ENCODE measurements at regions not wholly inside any gene's neighbourhood (a gene's known extent, or its start where the extent isn't known, plus 50 kb on each side); places are given as distances from the start of the nearest gene placed in this dataset.

DNA sequence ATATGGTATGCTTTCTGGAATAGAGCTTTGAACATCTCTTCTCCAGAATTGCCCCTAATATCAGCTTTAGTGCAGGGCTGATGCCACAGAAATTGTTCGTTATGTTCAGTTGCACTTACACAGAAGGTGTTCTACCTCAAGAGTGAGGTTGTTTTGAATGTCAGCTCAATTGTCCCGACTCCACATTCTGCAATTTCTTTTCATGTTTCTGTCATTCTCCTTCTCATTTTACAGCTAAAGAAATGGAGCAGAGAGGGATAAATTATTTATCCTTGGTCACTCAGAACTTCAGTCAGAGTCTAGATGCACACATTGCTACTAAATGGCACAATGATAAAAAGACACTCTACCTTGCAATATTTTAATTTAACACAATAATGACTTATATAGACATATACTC is 137.0 kb upstream of the CCN2 start:
- H3K36me3 ChIP-seq = no peaks in the 10 kb centered on the region
- DNase-seq (ENCODE audit: low spot score) = no peak
- no peak overlapping the region for H3K4me3 ChIP-seq
- ATAC-seq (ENCODE audit: insufficient number of reproducible peaks, low FRiP score, low read depth) = no peak
- no peaks in the 10 kb centered on the region for H3K27me3 ChIP-seq (replicated peaks; ENCODE audit: insufficient read depth)
- H3K9me3 ChIP-seq = no peaks in the 10 kb centered on the region
- H3K4me1 ChIP-seq (ENCODE audit: control insufficient read depth in 1 of 2, low read depth in 2 of 2) = peaks cover 27 to 51% of the 10 kb centered on the region in 2 donors
- peak overlapping the region; percentile 96 to 98 for H3K27ac ChIP-seq
- TF ChIP-seq, protein P1, sequence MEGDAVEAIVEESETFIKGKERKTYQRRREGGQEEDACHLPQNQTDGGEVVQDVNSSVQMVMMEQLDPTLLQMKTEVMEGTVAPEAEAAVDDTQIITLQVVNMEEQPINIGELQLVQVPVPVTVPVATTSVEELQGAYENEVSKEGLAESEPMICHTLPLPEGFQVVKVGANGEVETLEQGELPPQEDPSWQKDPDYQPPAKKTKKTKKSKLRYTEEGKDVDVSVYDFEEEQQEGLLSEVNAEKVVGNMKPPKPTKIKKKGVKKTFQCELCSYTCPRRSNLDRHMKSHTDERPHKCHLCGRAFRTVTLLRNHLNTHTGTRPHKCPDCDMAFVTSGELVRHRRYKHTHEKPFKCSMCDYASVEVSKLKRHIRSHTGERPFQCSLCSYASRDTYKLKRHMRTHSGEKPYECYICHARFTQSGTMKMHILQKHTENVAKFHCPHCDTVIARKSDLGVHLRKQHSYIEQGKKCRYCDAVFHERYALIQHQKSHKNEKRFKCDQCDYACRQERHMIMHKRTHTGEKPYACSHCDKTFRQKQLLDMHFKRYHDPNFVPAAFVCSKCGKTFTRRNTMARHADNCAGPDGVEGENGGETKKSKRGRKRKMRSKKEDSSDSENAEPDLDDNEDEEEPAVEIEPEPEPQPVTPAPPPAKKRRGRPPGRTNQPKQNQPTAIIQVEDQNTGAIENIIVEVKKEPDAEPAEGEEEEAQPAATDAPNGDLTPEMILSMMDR (IDR thresholded peaks at IDR 0.05) = no peak

DNA sequence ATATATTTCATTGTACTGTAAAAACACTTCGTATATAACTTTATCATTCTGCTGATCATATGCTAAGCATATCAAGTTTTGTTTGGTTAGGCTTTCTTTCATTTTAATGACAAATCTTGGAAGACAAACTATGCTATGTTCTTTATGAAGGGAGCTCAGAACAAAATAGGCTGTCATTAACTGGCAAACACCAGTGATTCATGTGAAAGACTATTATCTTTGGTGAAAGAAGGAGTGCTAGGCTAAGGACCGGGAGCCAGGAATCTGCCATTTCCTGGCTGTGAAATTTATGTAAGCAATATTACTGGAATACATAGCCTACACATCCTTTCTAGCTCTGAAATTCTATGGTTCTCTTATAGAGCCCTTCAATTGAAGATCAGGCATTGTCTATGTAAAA is 136.2 kb upstream of the CCN2 start:
- Histone ChIP-seq H3K4me3 (no peak overlapping the region), H3K27me3 (replicated peaks; ENCODE audit: insufficient read depth) (no peaks in the 10 kb centered on the region), H3K27ac (peak overlapping the region; percentile 96 to 98), H3K4me1 (ENCODE audit: control insufficient read depth in 1 of 2, low read depth in 2 of 2) (peaks cover 27 to 51% of the 10 kb centered on the region in 2 donors), H3K9me3 (no peaks in the 10 kb centered on the region), H3K36me3 (no peaks in the 10 kb centered on the region)
- no peak for DNase-seq (ENCODE audit: low spot score)
- TF ChIP-seq, protein P1 (IDR thresholded peaks at IDR 0.05) = no peak
- ATAC-seq (ENCODE audit: insufficient number of reproducible peaks, low FRiP score, low read depth) = no peak

DNA sequence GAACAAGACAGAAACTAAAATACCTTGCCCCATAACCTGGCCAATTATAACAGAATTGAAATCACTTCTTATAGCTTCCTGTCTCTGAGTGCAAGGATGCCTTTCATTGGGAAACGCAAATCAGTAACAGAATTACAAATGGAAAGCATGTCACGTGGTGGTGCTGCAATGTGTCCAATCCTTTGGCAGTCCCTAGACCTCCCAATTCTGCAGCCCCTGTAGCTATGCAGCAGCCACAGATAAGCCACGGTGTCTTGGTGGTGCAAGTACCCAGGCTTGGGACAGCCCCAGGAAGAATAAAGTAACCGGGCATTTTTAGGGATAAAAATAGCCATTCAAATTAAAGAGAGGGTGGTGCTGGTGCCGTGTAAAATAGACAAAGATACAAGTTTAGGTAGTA is 134.6 kb upstream of the CCN2 start:
- ATAC-seq (ENCODE audit: insufficient number of reproducible peaks, low FRiP score, low read depth) (no peak), DNase-seq (ENCODE audit: low spot score) (no peak)
- H3K27ac ChIP-seq = peak overlapping the region; percentile 96 to 98
- H3K4me3 ChIP-seq = peak overlapping the region; percentile 52
- no peaks in the 10 kb centered on the region for H3K9me3 ChIP-seq
- TF ChIP-seq, protein P1 (IDR thresholded peaks at IDR 0.05) = no peak
- H3K27me3 ChIP-seq (replicated peaks; ENCODE audit: insufficient read depth) = no peaks in the 10 kb centered on the region
- H3K4me1 ChIP-seq (ENCODE audit: control insufficient read depth in 1 of 2, low read depth in 2 of 2) = peaks cover 27 to 51% of the 10 kb centered on the region in 2 donors
- H3K36me3 ChIP-seq = no peaks in the 10 kb centered on the region

DNA sequence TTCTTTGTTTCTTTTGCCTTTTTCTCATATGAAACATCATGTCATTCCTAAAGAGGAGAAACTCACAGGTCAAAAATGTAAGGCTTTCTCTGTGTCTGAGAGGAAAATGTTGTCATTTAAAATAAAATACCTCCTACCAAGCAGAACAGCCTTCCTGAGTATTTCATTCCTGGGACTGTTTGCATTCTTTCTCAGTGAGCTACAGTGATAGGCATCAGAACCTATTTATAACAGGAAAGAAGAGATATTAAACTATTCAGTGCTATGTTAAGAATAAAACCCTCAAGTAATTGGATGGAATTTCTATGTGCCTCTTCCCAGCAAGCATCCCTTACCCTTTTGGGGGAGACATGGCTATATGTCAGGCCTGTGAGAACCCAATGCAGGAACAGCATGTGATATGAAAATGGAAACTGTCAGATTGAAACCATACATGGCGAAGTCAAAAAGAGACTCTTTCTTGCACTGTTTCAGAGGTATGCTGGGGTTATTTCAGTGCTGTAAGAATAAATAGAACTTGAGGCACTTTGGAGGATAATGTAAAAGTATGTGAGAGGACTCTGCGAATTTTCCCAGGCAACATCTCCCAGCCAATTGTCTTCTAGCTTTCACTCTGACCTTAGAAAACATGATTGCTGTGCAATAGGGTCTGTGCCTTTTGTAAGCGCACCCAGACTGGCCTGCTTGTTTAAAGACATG is 133.8 kb upstream of the CCN2 start:
- no peaks in the 10 kb centered on the region for H3K27me3 ChIP-seq (replicated peaks; ENCODE audit: insufficient read depth)
- H3K9me3 ChIP-seq = no peaks in the 10 kb centered on the region
- H3K4me3 ChIP-seq = peak overlapping the region; percentile 52
- no peaks in the 10 kb centered on the region for H3K36me3 ChIP-seq
- H3K27ac ChIP-seq = peak overlapping the region; percentile 96 to 98
- H3K4me1 ChIP-seq (ENCODE audit: control insufficient read depth in 1 of 2, low read depth in 2 of 2) = peaks cover 27 to 51% of the 10 kb centered on the region in 2 donors
- TF ChIP-seq, protein P1 (IDR thresholded peaks at IDR 0.05) = no peak
- DNase-seq (ENCODE audit: low spot score) = no peak
- peak; percentile 92 for ATAC-seq (ENCODE audit: insufficient number of reproducible peaks, low FRiP score, low read depth)

DNA sequence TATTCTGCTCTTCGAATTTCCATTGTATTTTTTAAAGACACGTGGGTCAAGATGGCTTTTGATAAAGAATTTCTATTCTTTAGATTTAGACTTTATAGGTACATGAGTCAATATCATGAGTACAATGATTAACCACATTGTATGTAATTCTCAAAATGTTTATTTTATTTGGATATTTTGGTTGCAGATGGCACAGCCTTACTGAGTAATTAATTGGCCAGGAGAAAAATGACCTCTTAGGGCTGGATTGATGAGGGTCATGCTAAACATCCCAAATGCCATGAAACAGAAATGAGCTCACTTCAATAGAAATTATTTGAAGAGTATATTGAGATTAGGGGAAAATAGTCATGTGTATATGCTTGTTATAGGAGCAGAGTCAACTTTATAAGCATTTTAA is 131.2 kb upstream of the CCN2 start:
- H3K27ac ChIP-seq = no peak overlapping the region
- no peaks in the 10 kb centered on the region for H3K36me3 ChIP-seq
- TF ChIP-seq, protein P1 (IDR thresholded peaks at IDR 0.05) = no peak
- DNase-seq (ENCODE audit: low spot score) (no peak), ATAC-seq (ENCODE audit: insufficient number of reproducible peaks, low FRiP score, low read depth) (no peak)
- no peaks in the 10 kb centered on the region for H3K27me3 ChIP-seq (replicated peaks; ENCODE audit: insufficient read depth)
- no peaks in the 10 kb centered on the region for H3K9me3 ChIP-seq
- no peak overlapping the region for H3K4me3 ChIP-seq
- peaks cover 24 to 40% of the 10 kb centered on the region in 2 donors for H3K4me1 ChIP-seq (ENCODE audit: control insufficient read depth in 1 of 2, low read depth in 2 of 2)

All from thoracic aorta (tissue), 2 donors.